Testis (tissue), 2 donors: ENCODE measurements at regions not wholly inside any gene's neighbourhood (a gene's known extent, or its start where the extent isn't known, plus 50 kb on each side); places are given as distances from the start of the nearest gene placed in this dataset.

ENCODE experiments used
- CTCF ChIP-seq, 3 experiments: fragments of 450-650 bp in 2 of 3; fragments of 200-600 bp in 1 of 3; sonication (generic) in 1 of 3; IDR thresholded peaks; one replicate each; pipeline ENCODE4 v1.5.1; 2016 to 2019; ENCODE audit warnings: antibody characterized with exemption in 3 of 3, mild to moderate bottlenecking in 2 of 3, moderate library complexity in 1 of 3
- POLR2A ChIP-seq: fragments of 450-650 bp; IDR thresholded peaks from one replicate; pipeline ENCODE4 v1.6.1; 2017; ENCODE audit warnings: antibody characterized with exemption, mild to moderate bottlenecking, moderate library complexity

- TF ChIP-seq CTCF (IDR thresholded peaks at IDR 0.05) = no peak
- TF ChIP-seq POLR2A = no peak
Observed at GRCh38 chr15:27672537-27672936, 426.6 kb downstream of the OCA2 start.
